SK-N-SH (cell line): ENCODE measurements at regions not wholly inside any gene's neighbourhood (a gene's known extent, or its start where the extent isn't known, plus 50 kb on each side); places are given as distances from the start of the nearest gene placed in this dataset.

Experiments used
- CTCF ChIA-PET: fragments of 300-600, 350-600 bp; formaldehyde crosslinking; extraction: SDS; loops from one replicate; lab custom pipeline; 2021; lab: Yijun Ruan, JAX
- POLR2A ChIA-PET: fragments of 350-600 bp; sonication (Branson Sonifier 250); formaldehyde crosslinking; extraction: SDS; loops from one replicate; lab custom pipeline; 2020; ENCODE audit warnings: antibody characterized with exemption, inconsistent platforms; lab: Yijun Ruan, JAX
- DNase-seq: peaks from one replicate; pipeline ENCODE4 v3.0.0; 2012
- H2AFZ ChIP-seq: fragments of 200-600 bp; sonication (generic); 2 replicates; pipeline ENCODE4 v1.8.1; 2016; ENCODE audit warnings: antibody characterized with exemption, mild to moderate bottlenecking, low read depth
- H3F3A ChIP-seq: fragments of 200-600 bp; sonication (generic); replicated peaks from 2 replicates; pipeline ENCODE3; 2016; ENCODE audit warnings: antibody characterized with exemption, mild to moderate bottlenecking; ENCODE audit not compliant: insufficient read depth
- H3K27ac ChIP-seq, 2 experiments: fragments of 200-500 bp in 1 of 2; fragments of 200-600 bp in 1 of 2; sonication (Bioruptor generic) in 1 of 2; sonication (generic), shearing (Covaris generic) in 1 of 2; 2 replicates each; pipeline versions ENCODE4 v1.5.1 to v1.6.1; 2014 to 2016; ENCODE audit warnings: low read depth in 2 of 2, inconsistent platforms in 1 of 2, low read length in 1 of 2, mild to moderate bottlenecking in 1 of 2, mixed read lengths in 1 of 2
- H3K27me3 ChIP-seq: fragments of 200-600 bp; sonication (generic), shearing (Covaris generic); 2 replicates; pipeline ENCODE4 v1.6.1; 2016; ENCODE audit warnings: mixed run types; ENCODE audit not compliant: insufficient read depth
- H3K36me3 ChIP-seq, 2 experiments: fragments of 200-500 bp in 1 of 2; fragments of 200-600 bp in 1 of 2; sonication (Bioruptor generic) in 1 of 2; sonication (generic) in 1 of 2; replicated peaks in 1 of 2; 2 replicates each; pipeline versions ENCODE3 to v1.5.1; 2014 to 2016; ENCODE audit warnings: low read length in 1 of 2, mild to moderate bottlenecking in 1 of 2; ENCODE audit not compliant: insufficient read depth in 2 of 2, control insufficient read depth in 1 of 2
- H3K4me1 ChIP-seq, 2 experiments: fragments of 200-500 bp in 1 of 2; fragments of 200-600 bp in 1 of 2; sonication (Bioruptor generic) in 1 of 2; sonication (generic), shearing (Covaris generic) in 1 of 2; 2 replicates each; pipeline versions ENCODE4 v1.5.1 to v1.6.1; 2014 to 2016; ENCODE audit warnings: low read depth in 1 of 2, low read length in 1 of 2, mixed run types in 1 of 2; ENCODE audit not compliant: insufficient read depth in 2 of 2, control insufficient read depth in 1 of 2
- H3K4me2 ChIP-seq: fragments of 200-600 bp; sonication (generic), shearing (Covaris generic); 2 replicates; pipeline ENCODE4 v1.6.1; 2017; ENCODE audit warnings: mixed run types
- H3K4me3 ChIP-seq, 2 experiments: fragments of 200-500 bp in 1 of 2; fragments of 200-600 bp in 1 of 2; sonication (Bioruptor generic) in 1 of 2; sonication (generic), shearing (Covaris generic) in 1 of 2; 2 replicates each; pipeline versions ENCODE4 v1.5.1 to v1.8.1; 2014 to 2016; ENCODE audit warnings: low read depth in 2 of 2, inconsistent platforms in 1 of 2, low read length in 1 of 2, mild to moderate bottlenecking in 1 of 2, mixed read lengths in 1 of 2, moderate library complexity in 1 of 2
- H3K79me2 ChIP-seq: fragments of 200-600 bp; sonication (generic); 2 replicates; pipeline ENCODE4 v1.8.1; 2017; ENCODE audit warnings: mild to moderate bottlenecking; ENCODE audit not compliant: insufficient read depth
- H3K9ac ChIP-seq: fragments of 200-600 bp; sonication (generic); 2 replicates; pipeline ENCODE4 v1.6.1; 2017; ENCODE audit warnings: mixed run types
- H3K9me2 ChIP-seq: fragments of 200-600 bp; sonication (generic); 2 replicates; pipeline ENCODE4 v1.6.1; 2017; ENCODE audit warnings: mixed run types
- H3K9me3 ChIP-seq: fragments of 200-600 bp; sonication (generic); 2 replicates; pipeline ENCODE4 v1.6.1; 2017; ENCODE audit warnings: mixed run types, mild to moderate bottlenecking, moderate library complexity
- H4K20me1 ChIP-seq: fragments of 200-600 bp; sonication (generic); 2 replicates; pipeline ENCODE4 v1.6.1; 2017; ENCODE audit warnings: mild to moderate bottlenecking, mixed run types; ENCODE audit not compliant: insufficient read depth
- ELF1 ChIP-seq: IDR thresholded peaks from 2 replicates; pipeline ENCODE4 v1.4.0; 2012
- EZH2phosphoT487 ChIP-seq: fragments of 200-600 bp; sonication (generic); IDR thresholded peaks from 2 replicates; pipeline ENCODE4 v1.6.1; 2017; ENCODE audit warnings: low read depth, mixed run types, mild to moderate bottlenecking, antibody characterized with exemption, moderate library complexity, borderline replicate concordance
- GABPA ChIP-seq: IDR thresholded peaks from 2 replicates; pipeline ENCODE4 v1.4.0; 2012; ENCODE audit warnings: low read depth, mild to moderate bottlenecking
- GATA2 ChIP-seq: sonication (generic); formaldehyde crosslinking; IDR thresholded peaks from 2 replicates; pipeline ENCODE4 v1.5.0; 2020; ENCODE audit warnings: mild to moderate bottlenecking, missing genetic modification reagents
- MXI1 ChIP-seq: IDR thresholded peaks from 2 replicates; pipeline ENCODE4 v1.6.1; 2012; ENCODE audit warnings: mild to moderate bottlenecking, low read depth, low read length, improper control_type of control experiment
- POLR2AphosphoS5 ChIP-seq: IDR thresholded peaks from 2 replicates; pipeline ENCODE4 v1.6.1; 2012; ENCODE audit warnings: low read depth, low read length
- RFX5 ChIP-seq: IDR thresholded peaks from 2 replicates; pipeline ENCODE4 v1.6.1; 2012; ENCODE audit warnings: mild to moderate bottlenecking, improper control_type of control experiment, low read length
- RXRA ChIP-seq: IDR thresholded peaks from 2 replicates; pipeline ENCODE4 v1.4.0; 2012; ENCODE audit warnings: low read depth, mild to moderate bottlenecking, borderline replicate concordance
- SIN3A ChIP-seq: IDR thresholded peaks from 2 replicates; pipeline ENCODE4 v1.6.1; 2012; ENCODE audit warnings: low read depth, mild to moderate bottlenecking, low read length, moderate library complexity, borderline replicate concordance
- TCF12 ChIP-seq: IDR thresholded peaks from 2 replicates; pipeline ENCODE4 v1.4.0; 2012
- TF ChIP-seq, protein P1 (sequence below): IDR thresholded peaks from 2 replicates; pipeline ENCODE4 v1.4.0; 2012; ENCODE audit warnings: low read depth, borderline replicate concordance
- TF ChIP-seq, protein P2 (sequence below): fragments of 200-600 bp; sonication (generic); IDR thresholded peaks from 2 replicates; pipeline ENCODE4 v1.6.1; 2017; ENCODE audit warnings: antibody characterized with exemption, mild to moderate bottlenecking, moderate library complexity
- TF ChIP-seq, protein P3 (sequence below): fragments of 150-350 bp; IDR thresholded peaks from 2 replicates; pipeline ENCODE4 v1.6.1; 2017; ENCODE audit warnings: antibody characterized with exemption, low read length, low read depth, borderline replicate concordance
- TF ChIP-seq, protein P4 (sequence below): IDR thresholded peaks from 2 replicates; pipeline ENCODE4 v1.4.0; 2012; ENCODE audit warnings: low read depth
- TF ChIP-seq, protein P5 (sequence below): IDR thresholded peaks from 2 replicates; pipeline ENCODE4 v1.6.1; 2012; ENCODE audit warnings: mild to moderate bottlenecking, low read depth, low read length, moderate library complexity

DNA sequence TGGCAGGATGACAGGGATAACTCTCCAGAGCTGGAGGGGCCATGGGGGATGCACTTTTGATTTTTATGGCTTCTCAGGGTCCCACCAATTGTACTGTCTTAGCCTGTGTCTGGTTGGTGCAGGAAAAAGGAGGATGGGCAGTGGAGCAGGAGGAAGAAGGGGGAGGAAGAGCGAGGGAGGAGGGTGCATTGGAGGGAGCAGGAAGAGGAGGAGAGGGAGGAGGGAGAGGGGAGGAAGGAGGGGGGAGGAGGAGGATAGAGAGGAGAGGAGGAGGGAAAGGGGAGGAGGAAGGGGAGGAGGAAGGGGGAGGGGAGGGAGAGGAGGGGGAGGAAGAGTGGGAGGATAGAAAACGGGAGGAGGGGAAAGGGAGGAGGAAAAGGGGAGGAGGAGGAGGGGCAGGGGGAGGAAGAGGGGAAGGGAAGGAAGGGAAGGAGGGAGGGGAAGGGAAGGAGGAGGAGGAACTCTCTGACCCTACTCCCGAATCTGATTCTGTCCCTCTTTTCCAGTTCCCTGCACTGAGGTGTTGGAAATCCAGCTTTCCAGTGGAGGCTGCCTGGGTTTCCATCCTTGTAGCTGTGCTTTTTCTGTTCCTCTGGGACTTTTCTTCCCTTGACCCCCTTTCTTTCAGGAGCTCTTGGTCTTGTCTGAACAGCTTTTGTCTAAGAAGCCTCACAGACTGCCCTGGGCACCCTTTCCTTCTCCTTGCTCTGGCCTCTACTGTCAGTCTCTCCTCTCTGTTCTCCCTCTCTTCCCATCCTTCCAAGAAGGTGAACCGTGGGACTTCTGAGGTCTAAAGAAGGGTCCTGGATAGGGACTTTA is 149.4 kb downstream of the DHX35 start (continued):
- TF ChIP-seq SIN3A = no peak
- TF ChIP-seq, protein P1, sequence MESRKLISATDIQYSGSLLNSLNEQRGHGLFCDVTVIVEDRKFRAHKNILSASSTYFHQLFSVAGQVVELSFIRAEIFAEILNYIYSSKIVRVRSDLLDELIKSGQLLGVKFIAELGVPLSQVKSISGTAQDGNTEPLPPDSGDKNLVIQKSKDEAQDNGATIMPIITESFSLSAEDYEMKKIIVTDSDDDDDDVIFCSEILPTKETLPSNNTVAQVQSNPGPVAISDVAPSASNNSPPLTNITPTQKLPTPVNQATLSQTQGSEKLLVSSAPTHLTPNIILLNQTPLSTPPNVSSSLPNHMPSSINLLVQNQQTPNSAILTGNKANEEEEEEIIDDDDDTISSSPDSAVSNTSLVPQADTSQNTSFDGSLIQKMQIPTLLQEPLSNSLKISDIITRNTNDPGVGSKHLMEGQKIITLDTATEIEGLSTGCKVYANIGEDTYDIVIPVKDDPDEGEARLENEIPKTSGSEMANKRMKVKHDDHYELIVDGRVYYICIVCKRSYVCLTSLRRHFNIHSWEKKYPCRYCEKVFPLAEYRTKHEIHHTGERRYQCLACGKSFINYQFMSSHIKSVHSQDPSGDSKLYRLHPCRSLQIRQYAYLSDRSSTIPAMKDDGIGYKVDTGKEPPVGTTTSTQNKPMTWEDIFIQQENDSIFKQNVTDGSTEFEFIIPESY = no peak
- TF ChIP-seq, protein P2, sequence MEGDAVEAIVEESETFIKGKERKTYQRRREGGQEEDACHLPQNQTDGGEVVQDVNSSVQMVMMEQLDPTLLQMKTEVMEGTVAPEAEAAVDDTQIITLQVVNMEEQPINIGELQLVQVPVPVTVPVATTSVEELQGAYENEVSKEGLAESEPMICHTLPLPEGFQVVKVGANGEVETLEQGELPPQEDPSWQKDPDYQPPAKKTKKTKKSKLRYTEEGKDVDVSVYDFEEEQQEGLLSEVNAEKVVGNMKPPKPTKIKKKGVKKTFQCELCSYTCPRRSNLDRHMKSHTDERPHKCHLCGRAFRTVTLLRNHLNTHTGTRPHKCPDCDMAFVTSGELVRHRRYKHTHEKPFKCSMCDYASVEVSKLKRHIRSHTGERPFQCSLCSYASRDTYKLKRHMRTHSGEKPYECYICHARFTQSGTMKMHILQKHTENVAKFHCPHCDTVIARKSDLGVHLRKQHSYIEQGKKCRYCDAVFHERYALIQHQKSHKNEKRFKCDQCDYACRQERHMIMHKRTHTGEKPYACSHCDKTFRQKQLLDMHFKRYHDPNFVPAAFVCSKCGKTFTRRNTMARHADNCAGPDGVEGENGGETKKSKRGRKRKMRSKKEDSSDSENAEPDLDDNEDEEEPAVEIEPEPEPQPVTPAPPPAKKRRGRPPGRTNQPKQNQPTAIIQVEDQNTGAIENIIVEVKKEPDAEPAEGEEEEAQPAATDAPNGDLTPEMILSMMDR = no peak
- TF ChIP-seq GABPA = no peak

DNA sequence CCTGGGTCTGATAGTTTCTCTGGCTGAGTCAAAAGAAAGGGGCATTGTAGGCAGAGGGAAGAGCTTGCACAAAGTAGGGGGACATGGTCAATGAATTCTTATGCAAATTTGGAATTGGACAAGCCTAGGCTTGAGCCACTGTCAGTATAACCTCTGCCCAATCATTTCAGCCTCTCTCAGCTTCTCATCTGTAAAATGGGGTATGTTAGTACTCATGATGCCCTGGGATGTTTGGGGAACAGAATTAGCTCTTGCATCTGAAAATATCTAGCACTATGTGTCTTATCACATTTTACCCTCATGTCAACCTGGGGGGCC is 148.6 kb downstream of the DHX35 start:
- Histone ChIP-seq H3K79me2 (no peaks in the 10 kb centered on the region), H3K9ac (no peak overlapping the region), H3K4me1 (peaks cover 0 to 4% of the 10 kb centered on the region in 2 experiments; a peak in 1 of 4 replicates), H3K9me2 (no peaks in the 10 kb centered on the region), H3K27ac (no peak overlapping the region), H3K9me3 (no peaks in the 10 kb centered on the region), H3K4me2 (no peak overlapping the region), H3F3A (no peaks in the 10 kb centered on the region), H4K20me1 (no peaks in the 10 kb centered on the region), H3K27me3 (peaks cover 5% of the 10 kb centered on the region; the same call in 1 of the 2 replicates), H3K4me3 (no peak overlapping the region), H3K36me3 (no peaks in the 10 kb centered on the region), H2AFZ (no peak overlapping the region)
- no peak for TF ChIP-seq EZH2phosphoT487
- TF ChIP-seq SIN3A = no peak
- TF ChIP-seq, protein P1 = no peak
- TF ChIP-seq, protein P3, sequence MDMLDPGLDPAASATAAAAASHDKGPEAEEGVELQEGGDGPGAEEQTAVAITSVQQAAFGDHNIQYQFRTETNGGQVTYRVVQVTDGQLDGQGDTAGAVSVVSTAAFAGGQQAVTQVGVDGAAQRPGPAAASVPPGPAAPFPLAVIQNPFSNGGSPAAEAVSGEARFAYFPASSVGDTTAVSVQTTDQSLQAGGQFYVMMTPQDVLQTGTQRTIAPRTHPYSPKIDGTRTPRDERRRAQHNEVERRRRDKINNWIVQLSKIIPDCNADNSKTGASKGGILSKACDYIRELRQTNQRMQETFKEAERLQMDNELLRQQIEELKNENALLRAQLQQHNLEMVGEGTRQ = no peak
- no peak for TF ChIP-seq GATA2
- TF ChIP-seq, protein P2 = no peak
- TF ChIP-seq GABPA = no peak
- no peak for TF ChIP-seq MXI1
- TF ChIP-seq POLR2AphosphoS5 = no peak
- no peak for TF ChIP-seq RFX5
- TF ChIP-seq TCF12 = no peak
- TF ChIP-seq, protein P4, sequence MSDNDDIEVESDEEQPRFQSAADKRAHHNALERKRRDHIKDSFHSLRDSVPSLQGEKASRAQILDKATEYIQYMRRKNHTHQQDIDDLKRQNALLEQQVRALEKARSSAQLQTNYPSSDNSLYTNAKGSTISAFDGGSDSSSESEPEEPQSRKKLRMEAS = no peak
- TF ChIP-seq, protein P5, sequence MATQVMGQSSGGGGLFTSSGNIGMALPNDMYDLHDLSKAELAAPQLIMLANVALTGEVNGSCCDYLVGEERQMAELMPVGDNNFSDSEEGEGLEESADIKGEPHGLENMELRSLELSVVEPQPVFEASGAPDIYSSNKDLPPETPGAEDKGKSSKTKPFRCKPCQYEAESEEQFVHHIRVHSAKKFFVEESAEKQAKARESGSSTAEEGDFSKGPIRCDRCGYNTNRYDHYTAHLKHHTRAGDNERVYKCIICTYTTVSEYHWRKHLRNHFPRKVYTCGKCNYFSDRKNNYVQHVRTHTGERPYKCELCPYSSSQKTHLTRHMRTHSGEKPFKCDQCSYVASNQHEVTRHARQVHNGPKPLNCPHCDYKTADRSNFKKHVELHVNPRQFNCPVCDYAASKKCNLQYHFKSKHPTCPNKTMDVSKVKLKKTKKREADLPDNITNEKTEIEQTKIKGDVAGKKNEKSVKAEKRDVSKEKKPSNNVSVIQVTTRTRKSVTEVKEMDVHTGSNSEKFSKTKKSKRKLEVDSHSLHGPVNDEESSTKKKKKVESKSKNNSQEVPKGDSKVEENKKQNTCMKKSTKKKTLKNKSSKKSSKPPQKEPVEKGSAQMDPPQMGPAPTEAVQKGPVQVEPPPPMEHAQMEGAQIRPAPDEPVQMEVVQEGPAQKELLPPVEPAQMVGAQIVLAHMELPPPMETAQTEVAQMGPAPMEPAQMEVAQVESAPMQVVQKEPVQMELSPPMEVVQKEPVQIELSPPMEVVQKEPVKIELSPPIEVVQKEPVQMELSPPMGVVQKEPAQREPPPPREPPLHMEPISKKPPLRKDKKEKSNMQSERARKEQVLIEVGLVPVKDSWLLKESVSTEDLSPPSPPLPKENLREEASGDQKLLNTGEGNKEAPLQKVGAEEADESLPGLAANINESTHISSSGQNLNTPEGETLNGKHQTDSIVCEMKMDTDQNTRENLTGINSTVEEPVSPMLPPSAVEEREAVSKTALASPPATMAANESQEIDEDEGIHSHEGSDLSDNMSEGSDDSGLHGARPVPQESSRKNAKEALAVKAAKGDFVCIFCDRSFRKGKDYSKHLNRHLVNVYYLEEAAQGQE = no peak
- no peak for TF ChIP-seq ELF1
- TF ChIP-seq RXRA = no peak
- DNase-seq = no peak
- ChIA-PET CTCF (interaction anchor here (0.6 to 7.3 kb wide), 8 partner anchors 7 to 1852 kb away, joined by 3 to 119 read pairs (median 4); no protein-coding TSS in a partner anchor), POLR2A (no interaction called here)
